NCI-H510A treated with DMSO at 0.1 percent for 48 hours (cell line): ENCODE measurements at regions not wholly inside any gene's neighbourhood (a gene's known extent, or its start where the extent isn't known, plus 50 kb on each side); places are given as distances from the start of the nearest gene placed in this dataset.
A peak's percentile ranks its signal among the peaks of the same experiment; 100 is the strongest.
"Not testable (repeated sequence)": the region's sequence is repeated elsewhere in the genome, so short reads cannot be mapped to it uniquely, and the experiment has no call there.

Source experiments
- DNase-seq: peaks from one replicate; lab custom pipeline; 2025; lab: John Stamatoyannopoulos, UW

- no peak for DNase-seq
Observed at GRCh38 chr2:184444217-184444616, 154.1 kb upstream of the ZNF804A start.

DNA sequence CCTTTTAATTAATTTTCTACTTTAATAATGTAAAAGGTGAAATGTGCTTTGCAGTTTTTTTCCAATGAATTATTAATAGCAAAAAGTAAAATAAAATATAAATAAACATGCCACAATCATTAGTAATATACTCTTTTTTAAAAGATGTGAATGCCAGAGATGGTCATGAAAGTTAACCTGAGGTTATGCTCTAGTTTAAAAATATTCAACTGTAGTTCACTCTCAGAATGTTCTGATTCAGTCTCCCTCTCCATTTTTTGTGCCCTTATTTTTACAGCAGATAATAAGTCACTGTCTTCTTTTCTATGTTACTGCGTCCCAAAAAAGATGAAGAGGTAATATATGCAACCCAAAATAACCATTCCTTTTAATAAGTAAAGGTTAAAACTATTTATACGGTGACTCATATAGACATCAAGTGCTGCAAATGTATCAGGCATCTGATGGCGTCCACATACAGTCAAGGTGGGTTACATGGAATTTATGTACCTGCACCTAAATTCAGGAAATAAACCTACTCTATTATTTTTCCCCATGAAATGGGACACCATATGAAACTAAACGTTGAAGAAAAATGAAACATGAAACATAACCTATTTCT is 153.6 kb upstream of the ZNF804A start:
- DNase-seq: no peak

GRCh38 chr2:184449760-184450159 is 148.6 kb upstream of the ZNF804A start:
- no peak for DNase-seq

DNA sequence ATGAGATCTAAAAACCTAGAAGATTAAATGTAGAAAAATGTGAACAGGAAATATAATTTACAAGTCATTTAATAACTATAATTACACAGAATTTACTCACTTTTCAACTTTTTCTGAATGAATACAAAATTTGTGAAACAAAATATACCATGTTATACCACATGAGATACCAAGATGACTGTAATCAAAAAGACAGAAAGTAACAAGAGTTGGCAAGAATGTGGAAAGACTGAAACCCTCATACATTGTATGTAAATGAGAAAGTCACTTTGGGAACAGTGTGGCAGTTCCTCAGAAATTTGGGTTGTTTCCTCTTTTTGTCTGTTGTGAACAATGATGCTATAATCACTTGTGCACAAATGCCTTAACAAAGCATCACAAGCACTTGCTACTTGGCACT is 145.4 kb upstream of the ZNF804A start:
- DNase-seq: no peak

DNA sequence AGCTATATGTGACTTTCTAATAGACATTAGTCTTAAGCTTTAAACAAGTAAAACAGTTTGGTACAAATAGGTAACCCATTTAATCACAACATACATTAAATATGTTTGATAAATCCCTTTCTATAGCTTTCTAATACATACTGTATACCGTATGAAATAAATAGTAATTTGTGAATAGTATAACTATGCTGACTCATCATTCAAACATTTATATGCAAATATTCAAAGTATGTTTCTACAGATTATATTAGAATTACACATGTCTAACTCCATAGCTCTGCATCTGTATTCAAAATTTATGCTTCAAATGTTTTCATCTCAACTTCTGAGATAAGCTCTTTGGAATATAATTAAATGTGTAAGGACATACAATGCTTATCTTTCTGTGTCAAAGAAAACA is 142.7 kb upstream of the ZNF804A start:
- DNase-seq: no peak

- not testable (repeated sequence) for DNase-seq
Observed at GRCh38 chr2:184456693-184457092, 141.6 kb upstream of the ZNF804A start.

DNA sequence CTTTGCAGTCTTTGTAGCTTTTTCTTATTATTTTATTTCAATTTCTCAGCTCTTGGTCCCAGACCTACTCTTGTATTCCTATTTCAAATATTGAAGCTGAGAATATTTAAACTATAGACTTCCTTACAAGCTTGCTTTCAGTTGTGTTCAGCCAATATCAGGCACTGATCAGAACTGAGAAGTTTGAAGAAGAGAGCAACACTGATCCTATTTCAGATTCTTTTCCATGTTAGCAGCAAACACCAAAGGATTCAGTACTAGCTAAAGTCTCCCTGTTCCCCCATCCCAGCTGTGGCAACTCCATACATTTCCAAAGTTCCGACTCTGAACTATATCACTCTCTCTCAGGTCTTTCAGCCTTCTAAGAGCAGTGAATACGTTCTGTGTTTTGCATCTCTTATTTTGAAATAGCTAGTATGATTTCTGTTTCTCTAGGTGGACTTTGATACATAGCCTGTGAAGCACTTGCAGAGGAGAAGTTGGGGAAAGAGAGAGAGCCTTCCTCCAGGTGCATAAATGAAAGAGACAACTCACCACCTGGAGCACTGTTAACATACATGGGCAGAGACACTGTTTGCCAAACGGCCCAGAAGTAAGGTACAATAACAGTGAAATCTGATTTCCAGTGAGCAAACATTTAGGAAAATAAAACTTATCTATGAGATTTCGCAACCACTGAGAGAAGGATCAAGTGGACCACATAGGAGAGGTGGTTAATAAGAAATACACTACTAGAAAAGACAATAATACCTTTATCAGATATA is 135.0 kb upstream of the ZNF804A start:
- DNase-seq: peak; percentile 64

- no peak for DNase-seq
Observed at GRCh38 chr2:184463866-184464248, 134.5 kb upstream of the ZNF804A start.

- no peak for DNase-seq
Observed at GRCh38 chr2:184468826-184469225, 129.5 kb upstream of the ZNF804A start.

GRCh38 chr2:184472481-184472880 is 125.8 kb upstream of the ZNF804A start:
- DNase-seq: no peak

DNA sequence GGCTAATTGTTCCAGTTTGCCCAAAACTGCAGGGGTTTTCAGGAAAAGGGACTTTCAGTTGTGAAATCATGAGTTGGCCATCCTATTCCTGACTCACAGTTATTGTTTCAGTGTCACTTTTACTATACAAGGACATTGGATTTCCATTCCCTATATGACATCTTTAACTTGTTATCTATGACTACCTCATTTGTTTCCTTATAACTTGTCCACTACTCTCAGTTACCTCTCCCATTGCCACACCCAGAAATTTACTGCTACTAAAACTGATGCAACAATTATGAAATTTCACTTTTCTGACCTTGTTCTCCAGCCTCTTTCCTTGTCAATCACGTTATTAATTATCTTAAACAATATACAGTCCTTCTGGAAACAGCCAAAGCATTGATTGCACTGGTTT is 116.5 kb upstream of the ZNF804A start:
- no peak for DNase-seq

GRCh38 chr2:184498936-184499335 is 99.4 kb upstream of the ZNF804A start:
- DNase-seq: no peak

DNA sequence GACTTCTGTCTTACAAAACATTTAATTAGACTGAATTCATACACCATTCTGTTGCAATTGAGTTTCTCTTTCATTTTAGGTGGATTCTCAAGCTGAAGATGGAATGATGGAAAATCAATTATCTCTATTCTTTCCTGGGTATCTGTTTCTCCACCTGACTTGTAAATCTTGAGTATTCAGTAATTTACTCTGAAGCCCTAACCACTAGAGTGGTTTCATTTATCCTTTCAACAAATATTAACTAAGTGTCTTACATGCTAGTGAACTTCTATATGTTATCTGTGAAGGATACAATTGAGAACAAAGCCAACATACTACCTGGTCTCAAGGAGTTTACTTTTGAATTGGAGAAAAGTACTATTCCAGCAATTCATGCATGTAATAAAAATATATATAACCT is 94.1 kb upstream of the ZNF804A start:
- DNase-seq: no peak

GRCh38 chr2:184507254-184507653 is 91.1 kb upstream of the ZNF804A start:
- DNase-seq: no peak

- DNase-seq: no peak
Observed at GRCh38 chr2:184517402-184517801, 80.9 kb upstream of the ZNF804A start.

DNA sequence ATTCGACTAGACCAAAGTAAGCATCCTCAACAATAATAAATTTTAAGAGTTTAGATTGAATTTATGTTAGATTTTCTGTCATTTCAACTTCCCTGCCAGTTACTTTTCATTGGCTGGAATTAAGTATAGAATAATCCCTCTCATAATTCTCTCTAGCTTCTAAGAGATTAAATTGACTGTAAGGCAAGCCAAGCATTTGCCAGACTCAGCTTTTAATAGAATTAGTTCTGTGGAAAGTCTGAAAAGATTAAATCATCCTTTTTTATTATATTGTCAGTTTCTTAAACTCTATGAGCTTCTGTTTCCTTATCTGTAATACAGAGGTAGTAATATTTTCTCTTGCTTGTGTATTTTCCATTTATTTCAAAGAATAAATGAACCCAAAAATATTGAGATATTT is 77.9 kb upstream of the ZNF804A start:
- DNase-seq: no peak

GRCh38 chr2:184523732-184524131 is 74.6 kb upstream of the ZNF804A start:
- no peak for DNase-seq

GRCh38 chr2:184524551-184525382 is 73.6 kb upstream of the ZNF804A start:
- no peak for DNase-seq

DNA sequence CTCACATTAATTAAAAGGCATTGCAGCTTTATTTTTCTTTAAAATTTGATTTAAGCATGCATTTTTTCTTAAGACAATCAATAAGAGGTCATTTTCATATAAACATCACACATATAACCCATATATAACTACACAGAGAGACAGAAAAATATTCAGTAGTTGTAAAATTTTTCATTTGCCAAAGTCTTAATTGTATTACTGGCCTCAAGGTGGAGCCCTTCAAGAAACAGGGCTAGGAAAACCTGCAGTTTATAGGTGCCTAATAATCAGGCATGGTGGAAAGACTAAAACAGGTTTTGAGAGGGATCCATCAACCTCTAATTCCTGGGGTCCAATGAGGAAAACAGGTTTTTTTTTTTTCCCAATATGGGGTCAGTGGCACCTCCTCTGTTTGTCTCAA is 71.3 kb upstream of the ZNF804A start:
- DNase-seq: no peak

DNA sequence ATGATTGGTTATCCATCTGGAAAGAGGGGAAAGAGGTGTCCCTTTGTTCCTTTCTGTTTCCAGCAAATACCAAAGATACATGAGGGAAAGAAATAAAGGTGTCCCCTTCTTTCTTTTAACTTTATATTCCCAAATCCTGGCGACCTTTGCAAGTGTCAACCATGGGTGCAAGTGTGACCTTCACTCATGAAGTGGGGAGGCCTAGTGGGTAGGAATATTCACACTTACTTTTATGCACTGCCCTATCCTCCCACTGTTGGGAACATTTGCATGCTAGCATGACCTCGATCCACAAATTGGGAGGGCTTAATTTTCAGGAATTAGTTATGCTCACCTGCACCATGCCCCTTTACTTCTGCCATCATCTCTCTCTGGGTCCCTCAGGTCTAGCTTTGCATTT is 70.2 kb upstream of the ZNF804A start:
- no peak for DNase-seq

DNA sequence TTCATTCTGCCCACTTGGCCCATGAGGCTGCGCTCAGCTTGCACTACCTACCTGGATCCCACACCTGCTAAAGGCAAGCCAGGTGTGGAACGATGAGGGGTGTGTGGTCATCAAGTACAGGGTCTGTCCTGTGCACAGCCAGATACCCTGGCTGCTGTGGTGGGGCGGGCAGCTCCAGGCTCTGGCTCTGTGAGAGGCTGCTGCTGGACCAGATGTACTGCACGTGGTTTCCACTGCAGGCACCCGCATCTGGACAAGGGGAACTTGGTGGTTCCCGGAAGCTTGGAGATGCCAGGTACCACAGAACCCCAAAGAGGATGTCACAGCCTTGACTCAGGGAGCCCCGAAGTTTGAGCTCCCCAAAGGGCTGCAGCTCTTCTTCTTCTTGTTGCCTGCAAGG is 68.1 kb upstream of the ZNF804A start:
- DNase-seq: no peak

- DNase-seq: no peak
Observed at GRCh38 chr2:184530959-184531358, 67.4 kb upstream of the ZNF804A start.

DNA sequence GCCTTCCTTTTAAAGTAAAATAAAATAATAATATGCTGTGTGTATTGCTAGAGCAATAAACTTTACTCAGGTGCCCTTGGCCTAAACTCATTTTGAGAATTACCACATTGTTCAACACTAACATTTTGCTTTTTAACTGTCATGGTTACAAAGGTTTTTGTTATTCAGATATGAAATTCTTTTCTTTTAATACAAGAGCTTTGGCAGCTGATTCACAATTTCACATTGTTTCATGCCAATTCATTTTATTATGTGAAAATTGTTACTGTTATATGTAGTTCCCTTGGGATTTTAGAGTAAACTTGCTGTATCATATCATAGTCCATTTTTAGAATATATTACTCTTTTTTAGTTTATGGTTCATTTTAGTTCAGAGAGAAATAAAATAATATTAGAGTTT is 65.8 kb upstream of the ZNF804A start:
- no peak for DNase-seq
